HEK293T (cell line): ENCODE measurements at regions not wholly inside any gene's neighbourhood (a gene's known extent, or its start where the extent isn't known, plus 50 kb on each side); places are given as distances from the start of the nearest gene placed in this dataset.

Experiments used
- CTCF ChIA-PET: fragments of 350-600 bp; formaldehyde crosslinking; extraction: SDS; loops from one replicate; lab custom pipeline; 2021; ENCODE audit warnings: antibody characterized with exemption, inconsistent platforms; lab: Yijun Ruan, JAX
- POLR2A ChIA-PET: fragments of 350-600 bp; formaldehyde crosslinking; extraction: SDS; loops from one replicate; lab custom pipeline; 2020; ENCODE audit warnings: antibody characterized with exemption, inconsistent platforms; lab: Yijun Ruan, JAX
- DNase-seq: peaks from one replicate; pipeline ENCODE4 v3.0.0; 2012; ENCODE audit warnings: mixed read lengths; ENCODE audit errors: extremely low spot score
- ARNT ChIP-seq: fragments of 450-650 bp; IDR thresholded peaks from 2 replicates; pipeline ENCODE4 v1.6.1; 2017; ENCODE audit warnings: mild to moderate bottlenecking
- BHLHE40 ChIP-seq: fragments of 450-650 bp; IDR thresholded peaks from 2 replicates; pipeline ENCODE4 v1.6.1; 2016; ENCODE audit warnings: mild to moderate bottlenecking, moderate library complexity, borderline replicate concordance
- CTBP1 ChIP-seq: fragments of 450-650 bp; IDR thresholded peaks from 2 replicates; pipeline ENCODE4 v1.6.1; 2016; ENCODE audit warnings: borderline replicate concordance
- ELF4 ChIP-seq: fragments of 450-650 bp; IDR thresholded peaks from 2 replicates; pipeline ENCODE4 v1.6.1; 2017; ENCODE audit warnings: antibody characterized with exemption
- FOXA1 ChIP-seq: fragments of 450-650 bp; IDR thresholded peaks from 2 replicates; pipeline ENCODE4 v1.6.1; 2016; ENCODE audit warnings: mild to moderate bottlenecking
- FOXK2 ChIP-seq: fragments of 450-650 bp; IDR thresholded peaks from 2 replicates; pipeline ENCODE4 v1.6.1; 2016; ENCODE audit warnings: mild to moderate bottlenecking
- FOXM1 ChIP-seq: fragments of 450-650 bp; IDR thresholded peaks from 2 replicates; pipeline ENCODE4 v1.6.1; 2017; ENCODE audit warnings: mild to moderate bottlenecking, borderline replicate concordance
- HDGF ChIP-seq: fragments of 450-650 bp; IDR thresholded peaks from 2 replicates; pipeline ENCODE4 v1.6.1; 2017; ENCODE audit warnings: antibody characterized with exemption, borderline replicate concordance
- L3MBTL2 ChIP-seq: fragments of 450-650 bp; conservative IDR thresholded peaks from 2 replicates; pipeline ENCODE4 v1.6.1; 2016; ENCODE audit warnings: mild to moderate bottlenecking
- LEF1 ChIP-seq: fragments of 450-650 bp; IDR thresholded peaks from 2 replicates; pipeline ENCODE4 v1.6.1; 2017; ENCODE audit warnings: mild to moderate bottlenecking, borderline replicate concordance
- NFRKB ChIP-seq: fragments of 450-650 bp; IDR thresholded peaks from 2 replicates; pipeline ENCODE4 v1.6.1; 2016; ENCODE audit warnings: mild to moderate bottlenecking, moderate library complexity
- SP1 ChIP-seq: fragments of 450-650 bp; IDR thresholded peaks from 2 replicates; pipeline ENCODE4 v1.6.1; 2017
- SUZ12 ChIP-seq: fragments of 450-650 bp; IDR thresholded peaks from 2 replicates; pipeline ENCODE4 v1.6.1; 2016; ENCODE audit warnings: mild to moderate bottlenecking
- TARDBP ChIP-seq: fragments of 450-650 bp; IDR thresholded peaks from 2 replicates; pipeline ENCODE4 v1.6.1; 2016
- ZNF384 ChIP-seq: fragments of 450-650 bp; IDR thresholded peaks from 2 replicates; pipeline ENCODE4 v1.6.1; 2016
- TF ChIP-seq, protein P1 (sequence below): fragments of 450-650 bp; IDR thresholded peaks from 2 replicates; pipeline ENCODE4 v1.6.1; 2016

DNA sequence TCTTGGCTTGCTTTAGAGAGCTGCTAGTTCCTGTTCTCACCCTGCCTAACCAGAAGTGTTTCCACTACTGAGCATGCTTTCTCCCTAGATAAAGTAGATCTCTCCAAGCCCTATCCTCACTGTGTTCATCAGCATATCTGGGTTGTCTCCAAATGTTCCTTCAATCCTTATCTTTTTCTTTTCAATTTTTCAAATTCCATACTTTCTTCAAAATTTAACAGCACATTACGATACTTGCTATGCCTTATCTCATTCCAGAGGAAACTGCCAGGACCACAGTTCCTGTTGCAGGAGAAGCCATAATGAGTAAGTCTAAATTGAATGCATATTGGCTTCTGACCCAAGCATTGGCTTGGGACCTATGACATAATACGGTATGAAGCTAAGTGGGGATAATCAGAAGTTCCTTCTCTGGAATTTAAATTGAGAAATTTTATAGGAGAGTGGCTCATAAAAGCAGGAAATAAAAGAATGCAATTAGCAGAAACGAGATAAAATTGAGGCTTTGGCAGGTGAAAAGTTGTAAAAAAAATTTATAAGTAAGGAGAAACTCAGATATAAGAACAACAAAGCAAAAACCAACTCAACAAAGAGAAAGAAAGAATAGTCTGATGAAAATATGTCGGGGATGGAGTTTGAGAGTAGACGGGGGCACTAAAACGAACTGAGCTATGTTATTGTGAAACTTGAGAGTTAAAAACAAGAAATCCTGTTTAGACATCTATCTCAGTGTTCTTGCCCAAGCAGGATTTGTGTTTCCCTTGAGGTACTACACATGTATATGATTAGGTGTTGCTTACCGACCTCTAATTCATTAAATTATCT lies 631.7 kb upstream of the CCDC54 start:
- CTCF ChIA-PET: no interaction called here
- TF ChIP-seq ELF4 (no peak), BHLHE40 (no peak), ARNT (no peak), LEF1 (no peak), SUZ12 (no peak), ZNF384 (no peak), HDGF (no peak), L3MBTL2 (no peak), FOXK2 (no peak), CTBP1 (no peak), FOXM1 (no peak), TARDBP (no peak), NFRKB (no peak)
- TF ChIP-seq, protein P1, sequence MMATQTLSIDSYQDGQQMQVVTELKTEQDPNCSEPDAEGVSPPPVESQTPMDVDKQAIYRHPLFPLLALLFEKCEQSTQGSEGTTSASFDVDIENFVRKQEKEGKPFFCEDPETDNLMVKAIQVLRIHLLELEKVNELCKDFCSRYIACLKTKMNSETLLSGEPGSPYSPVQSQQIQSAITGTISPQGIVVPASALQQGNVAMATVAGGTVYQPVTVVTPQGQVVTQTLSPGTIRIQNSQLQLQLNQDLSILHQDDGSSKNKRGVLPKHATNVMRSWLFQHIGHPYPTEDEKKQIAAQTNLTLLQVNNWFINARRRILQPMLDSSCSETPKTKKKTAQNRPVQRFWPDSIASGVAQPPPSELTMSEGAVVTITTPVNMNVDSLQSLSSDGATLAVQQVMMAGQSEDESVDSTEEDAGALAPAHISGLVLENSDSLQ: no peak
- DNase-seq: no peak
- POLR2A ChIA-PET: no interaction called here

DNA sequence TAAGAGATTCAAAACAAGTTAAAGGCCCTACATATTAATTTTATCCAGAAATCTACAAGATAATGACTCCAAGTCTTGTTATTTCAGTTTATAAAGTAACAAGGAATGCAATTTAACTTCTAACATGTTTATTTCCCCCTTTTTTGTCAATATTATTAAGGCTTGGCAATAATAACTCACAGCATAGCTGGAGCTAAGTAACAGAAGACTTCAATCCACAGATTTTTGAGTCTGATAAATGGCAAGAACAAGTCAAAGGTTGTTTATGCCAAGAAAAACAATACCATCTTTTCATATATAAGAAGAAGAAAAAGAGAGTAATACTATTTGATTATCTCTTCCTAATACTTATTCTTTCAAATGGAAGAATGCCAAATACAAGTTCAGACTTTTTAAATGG lies 631.0 kb upstream of the CCDC54 start:
- no peak for DNase-seq
- POLR2A ChIA-PET: no interaction called here
- TF ChIP-seq CTBP1 (no peak), ZNF384 (no peak), SUZ12 (no peak), FOXM1 (no peak), HDGF (no peak), NFRKB (no peak), ARNT (no peak), TARDBP (no peak), ELF4 (no peak), FOXK2 (no peak), SP1 (no peak), LEF1 (no peak), BHLHE40 (no peak), FOXA1 (no peak), L3MBTL2 (no peak)
- TF ChIP-seq, protein P1: no peak
- CTCF ChIA-PET: no interaction called here

DNA sequence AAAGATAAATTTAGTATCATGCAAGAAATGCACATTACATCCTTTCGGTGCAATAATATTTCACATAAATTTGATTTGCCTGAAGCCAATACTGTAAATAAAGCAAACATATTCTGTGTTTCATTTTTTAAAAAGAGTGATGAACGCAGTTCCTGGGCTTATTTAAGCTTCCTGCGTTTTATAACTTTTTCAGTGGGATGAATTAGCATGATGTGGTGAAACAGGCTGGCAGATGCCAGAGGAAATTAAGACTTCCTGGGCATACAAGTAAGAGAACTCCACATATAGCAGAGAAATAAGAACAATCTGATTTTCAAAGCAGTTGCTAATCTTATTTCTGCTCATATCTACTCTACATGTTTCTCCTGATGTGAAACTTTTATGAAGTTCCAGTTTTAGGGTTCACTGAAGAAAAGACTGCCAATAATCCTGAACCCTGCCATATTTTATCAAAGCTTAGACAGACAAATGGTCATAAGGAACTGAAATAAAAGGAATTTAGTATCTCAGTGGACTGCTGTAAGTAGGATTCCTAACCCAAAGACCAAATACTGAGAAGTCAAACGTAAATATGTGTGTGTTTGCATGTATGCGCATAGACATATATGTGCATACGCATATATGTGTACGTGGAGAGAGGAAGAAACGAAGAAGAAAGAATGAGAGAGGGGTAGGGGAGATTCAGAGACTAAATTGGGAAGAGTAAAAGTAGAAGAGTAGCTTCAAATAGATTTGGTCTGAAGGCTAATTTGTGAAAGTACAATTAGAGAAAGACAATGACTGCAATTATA lies 628.6 kb upstream of the CCDC54 start:
- CTCF ChIA-PET: no interaction called here
- TF ChIP-seq FOXA1 (no peak), LEF1 (no peak), BHLHE40 (no peak), L3MBTL2 (no peak), SP1 (no peak), FOXM1 (no peak), HDGF (no peak), FOXK2 (no peak), SUZ12 (no peak), ELF4 (no peak), ZNF384 (no peak), ARNT (no peak), TARDBP (no peak), CTBP1 (no peak), NFRKB (no peak)
- TF ChIP-seq, protein P1: no peak

DNA sequence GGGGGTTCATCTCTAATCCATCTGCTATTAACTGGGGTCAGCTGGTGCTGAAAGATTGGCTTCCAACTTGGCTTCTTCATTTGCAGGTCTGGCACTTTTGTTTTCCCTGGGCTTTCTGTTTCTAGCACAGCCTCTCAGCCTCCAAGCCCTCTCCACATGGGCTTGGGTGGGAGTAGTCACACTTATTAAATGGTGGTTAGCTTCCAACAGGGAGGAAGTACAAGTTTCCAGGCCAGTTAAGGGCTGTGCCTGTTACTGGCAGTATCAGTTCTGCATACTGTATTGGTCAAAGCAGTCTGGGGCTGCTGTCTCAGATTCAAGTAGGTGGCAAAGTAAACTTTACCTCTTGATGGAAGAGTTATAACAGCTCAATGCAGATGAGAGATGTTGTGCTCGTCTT lies 627.1 kb upstream of the CCDC54 start:
- TF ChIP-seq CTBP1 (no peak), FOXM1 (no peak), SUZ12 (no peak), FOXK2 (no peak), SP1 (no peak), TARDBP (no peak), LEF1 (no peak), ARNT (no peak), HDGF (no peak), BHLHE40 (no peak), L3MBTL2 (no peak), ZNF384 (no peak), ELF4 (no peak), NFRKB (no peak), FOXA1 (no peak)
- TF ChIP-seq, protein P1: no peak
- no peak for DNase-seq
- CTCF ChIA-PET: no interaction called here
- POLR2A ChIA-PET: no interaction called here

More for the DNA sequence above, 628.6 kb upstream of the CCDC54 start:
- POLR2A ChIA-PET: no interaction called here
- DNase-seq: no peak
